Mesendoderm (in vitro differentiated cells): ENCODE measurements at regions not wholly inside any gene's neighbourhood (a gene's known extent, or its start where the extent isn't known, plus 50 kb on each side); places are given as distances from the start of the nearest gene placed in this dataset.
A peak's percentile ranks its signal among the peaks of the same experiment; 100 is the strongest.

ENCODE experiments used
- DNase-seq: peaks from one replicate; pipeline ENCODE4 v3.0.0; 2013
- H2AK5ac ChIP-seq: 2 replicates; pipeline ENCODE4 v1.6.1; 2013; ENCODE audit warnings: low read length, inconsistent platforms
- H2BK120ac ChIP-seq: 2 replicates; pipeline ENCODE4 v1.6.1; 2013; ENCODE audit warnings: low read depth, mild to moderate bottlenecking, low read length, moderate library complexity, mixed read lengths
- H2BK15ac ChIP-seq: replicated peaks from 2 replicates; pipeline ENCODE4 v1.6.1; 2013; ENCODE audit warnings: low read depth, mild to moderate bottlenecking, moderate library complexity
- H2BK5ac ChIP-seq: 2 replicates; pipeline ENCODE4 v1.6.1; 2013; ENCODE audit warnings: low read length, inconsistent platforms
- H3K18ac ChIP-seq: 2 replicates; pipeline ENCODE4 v1.6.1; 2013; ENCODE audit warnings: mild to moderate bottlenecking, low read length, mixed read lengths
- H3K23ac ChIP-seq: one replicate; pipeline ENCODE4 v1.6.1; 2013; ENCODE audit warnings: low read length
- H3K27ac ChIP-seq: 2 replicates; pipeline ENCODE4 v1.5.1; 2013; ENCODE audit warnings: low read depth, mild to moderate bottlenecking, inconsistent platforms, low read length, moderate library complexity
- H3K27me3 ChIP-seq: 2 replicates; pipeline ENCODE4 v1.6.1; 2013; ENCODE audit warnings: low read length, control low read depth, mild to moderate bottlenecking, inconsistent platforms; ENCODE audit not compliant: insufficient read depth, poor library complexity
- H3K36me3 ChIP-seq: 2 replicates; pipeline ENCODE4 v1.6.1; 2013; ENCODE audit warnings: low read length, inconsistent platforms; ENCODE audit not compliant: control insufficient read depth, insufficient read depth
- H3K4ac ChIP-seq: one replicate; pipeline ENCODE4 v1.6.1; 2013; ENCODE audit warnings: low read depth, mild to moderate bottlenecking, low read length, moderate library complexity
- H3K4me1 ChIP-seq: 2 replicates; pipeline ENCODE4 v1.6.1; 2013; ENCODE audit warnings: low read depth, low read length, inconsistent platforms; ENCODE audit not compliant: control insufficient read depth
- H3K4me2 ChIP-seq: 2 replicates; pipeline ENCODE4 v1.6.1; 2013; ENCODE audit warnings: low read length
- H3K4me3 ChIP-seq: 2 replicates; pipeline ENCODE4 v1.5.1; 2013; ENCODE audit warnings: mild to moderate bottlenecking, low read length
- H3K56ac ChIP-seq: one replicate; pipeline ENCODE4 v1.6.1; 2013; ENCODE audit warnings: low read length
- H3K79me1 ChIP-seq: 2 replicates; pipeline ENCODE4 v1.6.1; 2013; ENCODE audit warnings: low read length, inconsistent platforms
- H3K79me2 ChIP-seq: 2 replicates; pipeline ENCODE4 v1.6.1; 2013; ENCODE audit warnings: mild to moderate bottlenecking, low read length; ENCODE audit not compliant: control insufficient read depth, insufficient read depth
- H3K9ac ChIP-seq: 2 replicates; pipeline ENCODE4 v1.6.1; 2013; ENCODE audit warnings: low read length, inconsistent platforms
- H4K5ac ChIP-seq: one replicate; pipeline ENCODE4 v1.6.1; 2013; ENCODE audit warnings: low read length
- H4K8ac ChIP-seq: one replicate; pipeline ENCODE4 v1.6.1; 2013; ENCODE audit warnings: low read depth, mild to moderate bottlenecking, control low read depth, low read length, moderate library complexity
- WGBS: extraction: QIAGEN DNeasy Blood & Tissue Kit; methylation state at CpG from one replicate; pipeline ENCODE4 v1.1.7; 2013; ENCODE audit warnings: low lambda C conversion rate, missing lambda C conversion rate; ENCODE audit not compliant: insufficient coverage; ENCODE audit errors: extremely low coverage; 5-methylcytosine and 5-hydroxymethylcytosine counted together

GRCh38 chr1:170357750-170358149 is 174.2 kb upstream of the GORAB start:
- Histone ChIP-seq H3K27me3 (no peaks in the 10 kb centered on the region), H3K9ac (no peak overlapping the region), H3K4me2 (no peak overlapping the region), H3K56ac (no peak overlapping the region), H3K79me1 (no peaks in the 10 kb centered on the region), H3K4me3 (no peak overlapping the region), H2AK5ac (no peak overlapping the region), H3K23ac (no peak overlapping the region), H2BK120ac (no peak overlapping the region), H4K5ac (no peak overlapping the region), H3K4ac (no peak overlapping the region), H2BK5ac (no peak overlapping the region), H3K36me3 (no peaks in the 10 kb centered on the region), H3K4me1 (no peaks in the 10 kb centered on the region), H4K8ac (no peak overlapping the region), H3K18ac (no peak overlapping the region), H3K27ac (no peak overlapping the region), H2BK15ac (no peak overlapping the region), H3K79me2 (no peaks in the 10 kb centered on the region)
- DNase-seq, result no peak
- WGBS, result no CpG with 5 or more reads among the region's 1 CpG

DNA sequence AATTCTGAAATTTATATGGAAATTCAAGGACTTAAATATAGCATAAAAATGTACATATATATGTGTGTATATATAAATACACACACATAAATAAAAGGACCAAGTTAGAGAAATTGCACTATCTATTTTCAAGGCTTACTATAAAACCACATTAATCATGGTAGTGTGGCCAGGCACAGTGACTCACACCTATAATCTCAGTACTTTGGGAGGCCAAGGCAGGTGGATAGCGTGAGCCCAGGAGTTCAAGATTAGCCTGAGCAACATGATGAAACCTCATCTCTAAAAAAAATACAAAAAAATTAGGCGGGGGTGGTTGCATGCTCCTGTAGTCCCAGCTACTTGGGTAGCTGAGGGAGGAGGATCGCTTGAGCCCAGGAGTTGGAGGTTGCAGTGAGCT is 171.4 kb upstream of the GORAB start:
- no peak for DNase-seq
- no peak overlapping the region for H3K4me3 ChIP-seq
- H4K5ac ChIP-seq, result no peak overlapping the region
- H3K27me3 ChIP-seq, result no peaks in the 10 kb centered on the region
- no peak overlapping the region for H3K4ac ChIP-seq
- no peak overlapping the region for H2BK5ac ChIP-seq
- no peak overlapping the region for H2BK120ac ChIP-seq
- H3K36me3 ChIP-seq, result no peaks in the 10 kb centered on the region
- no peak overlapping the region for H4K8ac ChIP-seq
- WGBS, result no CpG with 5 or more reads among the region's 3 CpGs
- H3K79me1 ChIP-seq, result no peaks in the 10 kb centered on the region
- no peaks in the 10 kb centered on the region for H3K79me2 ChIP-seq
- no peak overlapping the region for H3K4me2 ChIP-seq
- H3K9ac ChIP-seq, result no peak overlapping the region
- H3K56ac ChIP-seq, result no peak overlapping the region
- no peak overlapping the region for H3K18ac ChIP-seq
- no peak overlapping the region for H3K27ac ChIP-seq
- H2AK5ac ChIP-seq, result no peak overlapping the region
- no peaks in the 10 kb centered on the region for H3K4me1 ChIP-seq
- no peak overlapping the region for H2BK15ac ChIP-seq
- no peak overlapping the region for H3K23ac ChIP-seq

DNA sequence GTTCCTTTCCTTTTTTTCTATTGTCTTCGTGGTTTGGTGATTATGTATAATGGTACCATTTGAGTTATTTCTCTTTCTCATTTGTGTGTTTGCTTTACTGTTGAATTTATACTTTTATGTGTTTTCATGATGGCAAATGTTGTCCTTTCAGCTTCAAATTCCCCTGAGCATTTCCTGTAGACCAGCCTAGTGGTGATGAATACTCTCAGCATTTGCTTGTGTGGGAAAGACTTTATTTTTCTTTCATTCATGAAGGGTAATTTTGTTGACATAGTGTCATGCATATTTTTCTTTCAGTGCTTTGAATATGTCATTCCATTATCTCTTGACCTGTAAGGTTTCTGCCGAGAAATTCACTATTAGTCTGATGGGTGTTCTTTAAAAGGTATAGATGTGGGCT is 166.6 kb upstream of the GORAB start:
- Histone ChIP-seq H3K9ac (no peak overlapping the region), H2BK5ac (no peak overlapping the region), H3K4me1 (no peaks in the 10 kb centered on the region), H4K5ac (no peak overlapping the region), H3K79me1 (no peaks in the 10 kb centered on the region), H3K27ac (no peak overlapping the region), H2BK120ac (no peak overlapping the region), H3K79me2 (no peaks in the 10 kb centered on the region), H3K4ac (no peak overlapping the region), H3K23ac (no peak overlapping the region), H3K4me2 (no peak overlapping the region), H2BK15ac (no peak overlapping the region), H3K27me3 (no peaks in the 10 kb centered on the region), H3K18ac (no peak overlapping the region), H3K4me3 (no peak overlapping the region), H3K36me3 (no peaks in the 10 kb centered on the region), H2AK5ac (no peak overlapping the region), H4K8ac (no peak overlapping the region), H3K56ac (no peak overlapping the region)
- DNase-seq, result no peak
- WGBS, result no CpG with 5 or more reads among the region's 2 CpGs

- no CpG with 5 or more reads among the region's 2 CpGs for WGBS
Measured at GRCh38 chr1:170366980-170367379, 165.0 kb upstream of the GORAB start.

DNA sequence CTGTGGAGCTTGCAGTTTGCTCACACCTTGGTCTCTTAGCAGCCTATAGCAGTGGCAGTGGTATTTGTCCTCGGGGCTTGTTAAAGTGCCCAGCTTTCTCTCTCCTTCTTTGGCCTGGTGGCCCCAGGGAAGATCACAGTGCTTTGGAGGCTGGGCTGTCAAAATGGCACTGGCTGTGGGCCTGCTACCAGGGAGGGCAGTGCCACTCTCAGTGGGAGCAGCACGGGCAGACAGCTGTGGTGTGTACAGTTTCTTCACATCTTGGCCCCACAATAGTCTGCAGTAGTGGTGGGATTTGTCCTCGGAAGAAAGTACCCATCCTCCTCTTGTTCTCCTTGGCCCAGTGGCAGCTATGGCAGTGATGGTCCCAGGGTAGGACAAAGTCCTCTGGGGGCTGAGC is 164.4 kb upstream of the GORAB start:
- Histone ChIP-seq H3K56ac (no peak overlapping the region), H4K5ac (no peak overlapping the region), H2BK15ac (no peak overlapping the region), H3K36me3 (no peaks in the 10 kb centered on the region), H3K23ac (no peak overlapping the region), H2BK5ac (no peak overlapping the region), H3K27me3 (no peaks in the 10 kb centered on the region), H3K4me1 (no peaks in the 10 kb centered on the region), H2BK120ac (no peak overlapping the region), H3K79me1 (no peaks in the 10 kb centered on the region), H3K4me3 (no peak overlapping the region), H3K18ac (no peak overlapping the region), H3K4ac (no peak overlapping the region), H2AK5ac (no peak overlapping the region), H4K8ac (no peak overlapping the region), H3K27ac (no peak overlapping the region), H3K9ac (no peak overlapping the region), H3K79me2 (no peaks in the 10 kb centered on the region), H3K4me2 (no peak overlapping the region)
- no CpG with 5 or more reads among the region's 3 CpGs for WGBS
- DNase-seq, result peak; percentile 8

More at GRCh38 chr1:170366980-170367379, 165.0 kb upstream of the GORAB start:
- H2AK5ac ChIP-seq, result no peak overlapping the region
- H3K4ac ChIP-seq, result no peak overlapping the region
- H3K4me2 ChIP-seq, result no peak overlapping the region
- no peaks in the 10 kb centered on the region for H3K27me3 ChIP-seq
- H3K4me1 ChIP-seq, result no peaks in the 10 kb centered on the region
- no peak overlapping the region for H3K27ac ChIP-seq
- no peak overlapping the region for H2BK15ac ChIP-seq
- H3K23ac ChIP-seq, result no peak overlapping the region
- H3K18ac ChIP-seq, result no peak overlapping the region
- no peaks in the 10 kb centered on the region for H3K36me3 ChIP-seq
- H3K9ac ChIP-seq, result no peak overlapping the region
- no peaks in the 10 kb centered on the region for H3K79me1 ChIP-seq
- no peak overlapping the region for H2BK5ac ChIP-seq
- H4K5ac ChIP-seq, result no peak overlapping the region
- H4K8ac ChIP-seq, result no peak overlapping the region
- H2BK120ac ChIP-seq, result no peak overlapping the region
- no peak for DNase-seq
- H3K56ac ChIP-seq, result no peak overlapping the region
- no peak overlapping the region for H3K4me3 ChIP-seq
- no peaks in the 10 kb centered on the region for H3K79me2 ChIP-seq

DNA sequence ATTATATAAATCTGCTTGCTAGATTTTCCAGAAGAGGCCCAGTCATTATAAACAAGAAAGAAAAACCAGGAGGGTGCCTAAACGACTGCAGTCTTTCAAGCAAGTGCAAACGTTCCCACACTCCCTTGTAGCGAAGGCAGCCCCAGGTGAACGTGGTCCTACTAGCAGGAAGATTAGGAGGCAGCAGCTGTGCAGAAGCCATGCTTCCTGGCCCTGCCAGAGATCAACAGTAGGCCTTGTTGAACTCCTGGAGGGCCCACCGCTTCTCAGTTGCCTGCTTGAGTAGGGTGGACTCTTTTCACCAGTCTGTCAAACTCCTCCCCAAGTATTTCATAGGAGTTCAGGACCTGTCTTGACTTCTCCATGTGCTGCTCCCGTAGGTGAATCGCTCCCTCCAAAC is 163.0 kb upstream of the GORAB start:
- Histone ChIP-seq H3K4ac (no peak overlapping the region), H3K4me3 (no peak overlapping the region), H2BK120ac (no peak overlapping the region), H3K9ac (no peak overlapping the region), H4K5ac (no peak overlapping the region), H2BK15ac (no peak overlapping the region), H2BK5ac (no peak overlapping the region), H3K79me1 (no peaks in the 10 kb centered on the region), H3K36me3 (no peaks in the 10 kb centered on the region), H3K56ac (no peak overlapping the region), H3K4me1 (no peaks in the 10 kb centered on the region), H3K4me2 (no peak overlapping the region), H4K8ac (no peak overlapping the region), H3K27ac (no peak overlapping the region), H3K27me3 (no peaks in the 10 kb centered on the region), H3K79me2 (no peaks in the 10 kb centered on the region), H3K23ac (no peak overlapping the region), H3K18ac (no peak overlapping the region), H2AK5ac (no peak overlapping the region)
- no peak for DNase-seq
- WGBS, result no CpG with 5 or more reads among the region's 7 CpGs
